Activated CD8-positive, alpha-beta memory T cell treated with anti-CD3 and anti-CD28 coated beads, Interleukin-2, amount 10 ng/mL, durations not matched to agents 7 days and 5 days (primary cell): ENCODE measurements at regions not wholly inside any gene's neighbourhood (a gene's known extent, or its start where the extent isn't known, plus 50 kb on each side); places are given as distances from the start of the nearest gene placed in this dataset.

Experiments
- ATAC-seq: fragments of 150-1000 bp; cut with Tn5 transposase; one replicate; pipeline ENCODE4 v1.10.0; 2021; ENCODE audit warnings: moderate library complexity
- CTCF ChIA-PET: fragments of 350-600 bp; sonication (Branson Sonifier 250); formaldehyde crosslinking; loops from one replicate; lab custom pipeline; 2021; ENCODE audit warnings: antibody characterized with exemption; lab: Charles Lee
- DNase-seq: peaks from one replicate; pipeline ENCODE4 v3.0.0-alpha.2; 2020
- H3K27ac Mint-ChIP-seq: one replicate; pipeline ENCODE4 v1.8.0; 2021; ENCODE audit warnings: mild to moderate bottlenecking, mixed read lengths
- H3K27me3 Mint-ChIP-seq: one replicate; pipeline ENCODE4 v1.8.0; 2021; ENCODE audit warnings: mixed read lengths
- H3K36me3 Mint-ChIP-seq: one replicate; pipeline ENCODE4 v1.8.0; 2021; ENCODE audit warnings: mild to moderate bottlenecking, mixed read lengths
- H3K4me1 Mint-ChIP-seq: one replicate; pipeline ENCODE4 v1.8.0; 2021; ENCODE audit warnings: mixed read lengths
- H3K4me3 Mint-ChIP-seq: one replicate; pipeline ENCODE4 v1.8.0; 2021; ENCODE audit warnings: mild to moderate bottlenecking, moderate library complexity, mixed read lengths
- H3K9me3 Mint-ChIP-seq: one replicate; pipeline ENCODE4 v1.8.0; 2022; ENCODE audit warnings: low read depth, mixed read lengths

- Mint-ChIP-seq H3K36me3 (no peaks in the 10 kb centered on the region), H3K4me1 (no peaks in the 10 kb centered on the region), H3K27ac (no peak overlapping the region), H3K9me3 (peaks cover 6% of the 10 kb centered on the region), H3K4me3 (no peak overlapping the region), H3K27me3 (no peaks in the 10 kb centered on the region)
- CTCF ChIA-PET, result no interaction called here
- no peak for ATAC-seq
- no peak for DNase-seq
These were observed 935.8 kb downstream of the DTWD2 start for GRCh38 chr5:118052503-118052902.

GRCh38 chr5:118044169-118044568 lies 944.2 kb downstream of the DTWD2 start:
- Mint-ChIP-seq H3K4me3 (no peak overlapping the region), H3K27ac (no peak overlapping the region), H3K9me3 (peaks cover 8% of the 10 kb centered on the region), H3K27me3 (no peaks in the 10 kb centered on the region), H3K4me1 (no peaks in the 10 kb centered on the region), H3K36me3 (no peaks in the 10 kb centered on the region)
- ATAC-seq, result no peak
- CTCF ChIA-PET, result no interaction called here
- DNase-seq, result no peak

- CTCF ChIA-PET, result no interaction called here
- H3K4me1 Mint-ChIP-seq, result no peaks in the 10 kb centered on the region
- no peaks in the 10 kb centered on the region for H3K36me3 Mint-ChIP-seq
- H3K27ac Mint-ChIP-seq, result no peak overlapping the region
- DNase-seq (no peak), ATAC-seq (no peak)
- no peak overlapping the region for H3K4me3 Mint-ChIP-seq
- H3K9me3 Mint-ChIP-seq, result peaks cover 8% of the 10 kb centered on the region
- H3K27me3 Mint-ChIP-seq, result no peaks in the 10 kb centered on the region
These were observed 944.8 kb downstream of the DTWD2 start for GRCh38 chr5:118043531-118043930.

- Mint-ChIP-seq H3K27me3 (no peaks in the 10 kb centered on the region), H3K4me3 (no peak overlapping the region), H3K4me1 (no peaks in the 10 kb centered on the region), H3K27ac (no peak overlapping the region), H3K36me3 (no peaks in the 10 kb centered on the region), H3K9me3 (peaks cover 8% of the 10 kb centered on the region)
- ATAC-seq (no peak), DNase-seq (no peak)
- CTCF ChIA-PET, result no interaction called here
These were observed 946.3 kb downstream of the DTWD2 start for GRCh38 chr5:118042076-118042475.

- H3K9me3 Mint-ChIP-seq, result peaks cover 8% of the 10 kb centered on the region
- DNase-seq (no peak), ATAC-seq (no peak)
- H3K36me3 Mint-ChIP-seq, result no peaks in the 10 kb centered on the region
- H3K27ac Mint-ChIP-seq, result no peak overlapping the region
- H3K27me3 Mint-ChIP-seq, result no peaks in the 10 kb centered on the region
- CTCF ChIA-PET, result no interaction called here
- H3K4me1 Mint-ChIP-seq, result no peaks in the 10 kb centered on the region
- no peak overlapping the region for H3K4me3 Mint-ChIP-seq
These were observed 947.9 kb downstream of the DTWD2 start for GRCh38 chr5:118040496-118040895.

GRCh38 chr5:118033686-118034338 lies 954.5 kb downstream of the DTWD2 start:
- Mint-ChIP-seq H3K4me3 (no peak overlapping the region), H3K9me3 (peaks cover 6% of the 10 kb centered on the region), H3K27ac (no peak overlapping the region), H3K4me1 (no peaks in the 10 kb centered on the region), H3K27me3 (no peaks in the 10 kb centered on the region), H3K36me3 (peaks cover 2% of the 10 kb centered on the region)
- CTCF ChIA-PET, result no interaction called here
- ATAC-seq (no peak), DNase-seq (no peak)

- Mint-ChIP-seq H3K9me3 (peaks cover 8% of the 10 kb centered on the region), H3K36me3 (peaks cover 2% of the 10 kb centered on the region), H3K27ac (no peak overlapping the region), H3K4me1 (no peaks in the 10 kb centered on the region), H3K27me3 (no peaks in the 10 kb centered on the region), H3K4me3 (no peak overlapping the region)
- CTCF ChIA-PET, result no interaction called here
- DNase-seq (no peak), ATAC-seq (no peak)
These were observed 958.5 kb downstream of the DTWD2 start for GRCh38 chr5:118029807-118030206.

- ATAC-seq (no peak), DNase-seq (no peak)
- peaks cover 6% of the 10 kb centered on the region for H3K9me3 Mint-ChIP-seq
- no peak overlapping the region for H3K4me3 Mint-ChIP-seq
- no peaks in the 10 kb centered on the region for H3K4me1 Mint-ChIP-seq
- no peaks in the 10 kb centered on the region for H3K36me3 Mint-ChIP-seq
- H3K27ac Mint-ChIP-seq, result no peak overlapping the region
- H3K27me3 Mint-ChIP-seq, result no peaks in the 10 kb centered on the region
- CTCF ChIA-PET, result no interaction called here
These were observed 966.3 kb downstream of the DTWD2 start for GRCh38 chr5:118022062-118022461.

GRCh38 chr5:118017536-118017935 lies 970.8 kb downstream of the DTWD2 start:
- no peaks in the 10 kb centered on the region for H3K4me1 Mint-ChIP-seq
- ATAC-seq (no peak), DNase-seq (no peak)
- no peaks in the 10 kb centered on the region for H3K36me3 Mint-ChIP-seq
- H3K27ac Mint-ChIP-seq, result no peak overlapping the region
- H3K4me3 Mint-ChIP-seq, result no peak overlapping the region
- peaks cover 4% of the 10 kb centered on the region for H3K9me3 Mint-ChIP-seq
- no peaks in the 10 kb centered on the region for H3K27me3 Mint-ChIP-seq
- CTCF ChIA-PET, result no interaction called here

- Mint-ChIP-seq H3K27me3 (no peaks in the 10 kb centered on the region), H3K27ac (no peak overlapping the region), H3K4me3 (no peak overlapping the region), H3K9me3 (peaks cover 4% of the 10 kb centered on the region), H3K4me1 (no peaks in the 10 kb centered on the region), H3K36me3 (no peaks in the 10 kb centered on the region)
- ATAC-seq (no peak), DNase-seq (no peak)
- CTCF ChIA-PET, result no interaction called here
These were observed 972.0 kb downstream of the DTWD2 start for GRCh38 chr5:118016396-118016795.

- DNase-seq (no peak), ATAC-seq (no peak)
- H3K9me3 Mint-ChIP-seq, result peaks cover 2% of the 10 kb centered on the region
- no peak overlapping the region for H3K4me3 Mint-ChIP-seq
- no peaks in the 10 kb centered on the region for H3K27me3 Mint-ChIP-seq
- no peak overlapping the region for H3K27ac Mint-ChIP-seq
- H3K4me1 Mint-ChIP-seq, result no peaks in the 10 kb centered on the region
- H3K36me3 Mint-ChIP-seq, result no peaks in the 10 kb centered on the region
- CTCF ChIA-PET, result no interaction called here
These were observed 972.8 kb downstream of the DTWD2 start for GRCh38 chr5:118015511-118015910.

- H3K9me3 Mint-ChIP-seq, result peaks cover 2% of the 10 kb centered on the region
- DNase-seq (no peak), ATAC-seq (no peak)
- H3K27me3 Mint-ChIP-seq, result no peaks in the 10 kb centered on the region
- CTCF ChIA-PET, result no interaction called here
- no peak overlapping the region for H3K27ac Mint-ChIP-seq
- no peaks in the 10 kb centered on the region for H3K36me3 Mint-ChIP-seq
- H3K4me3 Mint-ChIP-seq, result no peak overlapping the region
- no peaks in the 10 kb centered on the region for H3K4me1 Mint-ChIP-seq
These were observed 978.5 kb downstream of the DTWD2 start for GRCh38 chr5:118009741-118010297.

- peaks cover 2% of the 10 kb centered on the region for H3K9me3 Mint-ChIP-seq
- DNase-seq, result no peak
- no peaks in the 10 kb centered on the region for H3K27me3 Mint-ChIP-seq
- no peak overlapping the region for H3K27ac Mint-ChIP-seq
- no peaks in the 10 kb centered on the region for H3K4me1 Mint-ChIP-seq
- H3K36me3 Mint-ChIP-seq, result no peaks in the 10 kb centered on the region
- CTCF ChIA-PET, result no interaction called here
- no peak overlapping the region for H3K4me3 Mint-ChIP-seq
- ATAC-seq, result no peak
These were observed 979.6 kb downstream of the DTWD2 start for GRCh38 chr5:118008779-118009178.

- DNase-seq, result no peak
- no peak for ATAC-seq
- Mint-ChIP-seq H3K27me3 (no peaks in the 10 kb centered on the region), H3K27ac (no peak overlapping the region), H3K4me1 (no peaks in the 10 kb centered on the region), H3K4me3 (no peak overlapping the region), H3K9me3 (peaks cover 2% of the 10 kb centered on the region), H3K36me3 (no peaks in the 10 kb centered on the region)
- CTCF ChIA-PET, result no interaction called here
These were observed 981.1 kb downstream of the DTWD2 start for GRCh38 chr5:118007262-118007661.
